Posterior vena cava (tissue), 2 donors: ENCODE measurements at regions not wholly inside any gene's neighbourhood (a gene's known extent, or its start where the extent isn't known, plus 50 kb on each side); places are given as distances from the start of the nearest gene placed in this dataset.

Experiments
- DNase-seq: peaks from one replicate; pipeline ENCODE4 v3.0.0-alpha.2; 2020; ENCODE audit warnings: low spot score
- intact Hi-C, 2 donors: fragments of 100-400 bp; cut with DNase I; formaldehyde crosslinking; loops; one replicate each; pipeline versions ENCODE4 v1.14.1 to v1.14.2; 2022 to 2023
- donor health status: DM: yes; HTN: yes; CAD: no.
- donor health status: DM: yes; HTN: yes; CAD: no.

GRCh38 chr13:31853643-31854326, 114.5 kb downstream of the RXFP2 start:
- no peak for DNase-seq
- intact Hi-C loops: no loop called here

- no peak for DNase-seq
- intact Hi-C loops: no loop called here
These were observed 120.2 kb downstream of the RXFP2 start for GRCh38 chr13:31859571-31859970.

- DNase-seq: no peak
- intact Hi-C loops: no loop called here
These were observed 120.7 kb downstream of the RXFP2 start for GRCh38 chr13:31860002-31860401.

GRCh38 chr13:31862828-31863227, 123.5 kb downstream of the RXFP2 start:
- no peak for DNase-seq
- intact Hi-C loops: no loop called here

DNA sequence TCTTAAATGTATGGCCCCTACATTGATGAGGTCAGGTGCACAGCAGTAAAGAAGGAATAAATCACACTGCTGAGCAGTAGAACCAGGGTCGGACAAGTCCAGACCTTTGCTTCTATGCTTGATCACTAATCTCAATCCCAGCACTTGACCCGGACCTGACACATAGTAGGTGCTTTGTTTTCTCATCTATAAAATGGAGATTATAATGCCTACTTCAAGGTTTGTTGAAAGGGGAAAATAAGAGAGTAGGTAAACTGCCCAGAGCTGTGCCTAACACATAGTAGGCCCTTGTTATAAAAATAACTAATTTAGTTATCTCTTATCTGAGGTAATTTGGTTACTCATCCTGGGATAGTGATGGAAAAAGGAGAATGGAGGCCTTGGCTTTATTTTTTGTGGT, 125.0 kb downstream of the RXFP2 start:
- DNase-seq: no peak

GRCh38 chr13:31866099-31866498, 126.8 kb downstream of the RXFP2 start:
- intact Hi-C loops: no loop called here
- no peak for DNase-seq

More for the DNA sequence above, 125.0 kb downstream of the RXFP2 start:
- intact Hi-C loops: no loop called here

DNA sequence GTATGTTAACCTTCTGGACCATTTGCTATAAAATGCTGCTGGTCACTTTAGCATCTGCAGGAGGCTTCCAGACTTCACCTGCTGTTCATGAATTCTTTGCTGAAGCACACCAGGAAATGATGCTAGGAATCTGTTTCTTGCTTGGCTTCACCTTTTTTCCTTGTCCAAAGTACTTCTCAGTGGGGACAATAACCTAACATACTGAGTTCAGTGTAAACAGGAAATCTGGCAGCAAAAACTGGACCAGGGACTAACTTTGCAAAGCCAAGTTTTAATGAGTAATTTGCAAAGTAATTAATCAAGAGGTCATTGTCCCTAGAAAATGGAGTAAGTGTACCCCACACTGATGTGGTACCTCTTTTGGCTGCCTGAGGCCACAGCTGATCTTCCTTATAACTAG, 128.4 kb downstream of the RXFP2 start:
- intact Hi-C loops: no loop called here
- DNase-seq: no peak

DNA sequence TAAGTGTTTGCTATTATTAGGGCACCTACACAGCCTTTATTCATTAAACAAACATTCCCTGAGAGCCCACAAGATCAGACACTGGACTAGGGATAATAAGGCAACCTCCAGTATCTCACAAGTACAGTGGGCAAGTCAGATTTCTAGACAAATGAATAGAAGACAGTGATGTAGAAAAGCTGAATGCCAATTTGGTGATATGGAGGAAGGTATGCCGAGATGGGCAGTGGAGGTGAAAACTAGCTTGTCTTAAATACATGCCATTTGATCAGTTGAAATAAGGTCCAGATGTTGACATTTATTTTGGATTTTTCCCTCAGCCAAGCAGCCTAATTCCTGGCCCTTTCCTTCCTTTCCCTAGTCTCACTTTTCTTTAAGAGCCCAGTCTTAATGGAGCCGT, 130.3 kb downstream of the RXFP2 start:
- intact Hi-C loops: no loop called here
- no peak for DNase-seq

GRCh38 chr13:31870511-31870910, 131.2 kb downstream of the RXFP2 start:
- no peak for DNase-seq
- intact Hi-C loops: no loop called here

- intact Hi-C loops: no loop called here
- DNase-seq: no peak
These were observed 133.8 kb downstream of the RXFP2 start for GRCh38 chr13:31873145-31873544.

GRCh38 chr13:31875134-31875533, 135.8 kb downstream of the RXFP2 start:
- DNase-seq: no peak
- intact Hi-C loops: no loop called here

DNA sequence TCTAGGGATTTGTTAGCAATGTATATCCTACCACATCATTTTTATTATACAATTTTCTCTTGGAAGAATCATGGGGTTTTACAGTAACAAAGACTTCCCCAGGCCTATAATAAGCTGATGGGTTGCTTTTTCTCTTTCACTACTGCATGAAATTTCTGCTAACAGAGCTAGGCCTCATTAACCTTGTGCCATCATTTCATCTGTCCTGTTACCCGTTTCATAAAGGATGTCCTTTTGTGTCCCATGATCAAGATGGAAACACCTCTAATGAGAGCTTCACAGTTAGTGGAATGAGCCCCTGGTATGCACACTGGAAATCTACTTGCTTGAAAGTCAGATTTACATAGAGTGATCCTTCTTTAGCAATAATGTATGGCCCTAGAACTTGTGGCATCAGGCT, 138.7 kb downstream of the RXFP2 start:
- intact Hi-C loops: no loop called here
- DNase-seq: no peak

DNA sequence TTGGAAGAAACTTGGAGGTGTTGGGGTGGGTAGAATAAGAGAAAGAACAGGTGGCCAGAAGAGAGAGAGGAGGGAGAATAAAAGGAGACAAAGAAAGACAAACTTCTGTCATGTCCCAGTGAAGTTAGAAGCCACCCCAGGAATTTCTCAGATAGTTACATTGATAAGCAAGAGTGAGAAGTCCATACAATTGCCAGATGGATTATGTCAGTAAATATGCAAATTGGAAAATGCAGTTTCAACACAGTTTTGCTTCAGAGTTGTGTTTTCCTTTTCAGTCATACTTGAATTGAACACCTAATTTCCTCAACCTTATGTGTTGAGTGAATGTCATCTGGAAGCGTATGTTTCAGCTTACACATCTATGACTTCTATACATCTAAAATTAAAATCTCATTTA, 139.2 kb downstream of the RXFP2 start:
- intact Hi-C loops: no loop called here
- no peak for DNase-seq

GRCh38 chr13:31878955-31879354, 139.6 kb downstream of the RXFP2 start:
- DNase-seq: no peak
- intact Hi-C loops: no loop called here

GRCh38 chr13:31880851-31881494, 141.6 kb downstream of the RXFP2 start:
- intact Hi-C loops: no loop called here

GRCh38 chr13:31881495-31881882, 142.2 kb downstream of the RXFP2 start:
- DNase-seq: no peak
- intact Hi-C loops: no loop called here

More at GRCh38 chr13:31880851-31881494, 141.6 kb downstream of the RXFP2 start:
- no peak for DNase-seq

DNA sequence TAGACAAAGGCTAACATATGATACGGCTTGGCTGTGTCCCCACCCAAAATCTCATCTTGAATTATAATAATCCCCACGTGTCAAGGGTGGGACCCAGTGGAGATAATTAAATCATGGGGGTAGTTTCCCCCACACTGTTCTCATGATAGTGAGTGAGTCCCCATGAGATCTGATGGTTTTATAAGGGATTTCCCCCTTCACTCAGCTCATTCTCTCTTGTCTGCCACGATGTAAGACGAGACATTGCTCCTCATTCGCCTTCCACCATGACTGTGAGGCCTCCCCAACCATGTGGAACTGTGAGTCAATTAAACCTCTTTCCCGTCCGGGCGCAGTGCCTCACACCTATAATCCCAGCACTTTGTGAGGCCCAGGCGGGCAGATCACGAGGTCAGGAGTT, 143.5 kb downstream of the RXFP2 start:
- intact Hi-C loops: no loop called here
- DNase-seq: no peak

DNA sequence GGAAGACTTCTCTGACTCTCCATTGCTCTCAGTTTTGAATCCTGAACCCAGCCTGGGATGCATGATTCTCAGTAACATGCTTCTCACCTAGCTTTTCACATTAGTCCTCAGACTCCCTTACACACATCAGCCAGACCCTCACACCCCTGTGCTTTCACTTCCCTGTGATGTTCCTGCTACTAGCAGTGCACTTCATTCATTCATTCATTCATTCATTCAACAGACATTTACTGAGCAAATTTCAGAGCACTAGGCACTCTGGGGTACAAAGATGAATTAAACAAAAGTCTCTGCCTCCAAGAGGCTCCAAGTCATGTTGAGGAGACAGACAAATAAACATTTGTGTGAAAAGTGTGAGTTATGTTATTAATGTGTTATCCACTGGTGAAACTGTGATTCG, 145.2 kb downstream of the RXFP2 start:
- intact Hi-C loops: no loop called here
- DNase-seq: no peak

DNA sequence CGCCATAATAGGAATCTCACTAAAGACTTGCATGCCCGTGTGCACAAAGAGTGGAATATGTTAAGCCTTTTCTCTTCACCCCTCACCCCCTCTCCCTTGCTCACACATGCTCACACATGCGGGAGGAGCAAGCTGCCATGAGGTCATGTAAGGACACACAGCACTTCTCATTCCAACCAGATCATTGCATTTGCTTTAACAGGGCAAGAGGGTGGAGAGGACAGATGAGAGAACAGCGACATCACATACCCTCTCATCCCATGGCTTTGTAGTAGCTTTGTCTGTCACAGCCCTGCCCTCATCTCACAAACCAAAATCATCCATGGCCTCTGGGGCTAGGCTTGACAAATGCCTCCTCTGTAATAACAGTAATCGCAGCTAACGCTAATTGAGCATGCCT, 145.6 kb upstream of the FRY start:
- intact Hi-C loops: no loop called here
- no peak for DNase-seq

GRCh38 chr13:31887286-31887685, 144.3 kb upstream of the FRY start:
- DNase-seq: no peak
- intact Hi-C loops: no loop called here

GRCh38 chr13:31890946-31891345, 140.6 kb upstream of the FRY start:
- intact Hi-C loops: no loop called here
- DNase-seq: no peak
